ENCODE measurements at regions not wholly inside any gene's neighbourhood (a gene's known extent, or its start where the extent isn't known, plus 50 kb on each side); places are given as distances from the start of the nearest gene placed in this dataset.

DNA sequence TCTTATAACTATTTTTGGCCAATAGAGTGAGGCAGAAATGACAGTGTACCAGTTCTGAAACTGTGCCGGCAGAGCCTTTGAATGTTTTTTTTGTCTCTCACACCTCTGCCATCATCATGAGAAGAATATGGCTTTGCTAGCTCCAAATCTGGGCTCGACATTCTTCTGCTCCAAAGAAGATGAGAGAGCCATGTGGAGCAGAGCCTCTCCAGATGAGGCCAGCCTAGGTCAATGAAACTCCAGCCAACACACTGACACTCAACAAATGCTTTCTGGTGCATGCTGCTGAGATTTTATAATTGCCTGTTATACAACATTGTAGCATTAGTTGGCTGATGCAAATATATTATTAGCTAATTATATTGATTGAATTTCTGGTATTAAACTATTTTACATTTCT, 154.7 kb downstream of the SLC38A4 start:
- TF ChIP-seq EZH2 (IDR thresholded peaks at IDR 0.05; ENCODE audit: low read length, unreplicated experiment) = no peak
- no peak for TF ChIP-seq EZH2phosphoT487 (IDR thresholded peaks at IDR 0.05; ENCODE audit: borderline replicate concordance, low read length)
- TF ChIP-seq, protein P1, sequence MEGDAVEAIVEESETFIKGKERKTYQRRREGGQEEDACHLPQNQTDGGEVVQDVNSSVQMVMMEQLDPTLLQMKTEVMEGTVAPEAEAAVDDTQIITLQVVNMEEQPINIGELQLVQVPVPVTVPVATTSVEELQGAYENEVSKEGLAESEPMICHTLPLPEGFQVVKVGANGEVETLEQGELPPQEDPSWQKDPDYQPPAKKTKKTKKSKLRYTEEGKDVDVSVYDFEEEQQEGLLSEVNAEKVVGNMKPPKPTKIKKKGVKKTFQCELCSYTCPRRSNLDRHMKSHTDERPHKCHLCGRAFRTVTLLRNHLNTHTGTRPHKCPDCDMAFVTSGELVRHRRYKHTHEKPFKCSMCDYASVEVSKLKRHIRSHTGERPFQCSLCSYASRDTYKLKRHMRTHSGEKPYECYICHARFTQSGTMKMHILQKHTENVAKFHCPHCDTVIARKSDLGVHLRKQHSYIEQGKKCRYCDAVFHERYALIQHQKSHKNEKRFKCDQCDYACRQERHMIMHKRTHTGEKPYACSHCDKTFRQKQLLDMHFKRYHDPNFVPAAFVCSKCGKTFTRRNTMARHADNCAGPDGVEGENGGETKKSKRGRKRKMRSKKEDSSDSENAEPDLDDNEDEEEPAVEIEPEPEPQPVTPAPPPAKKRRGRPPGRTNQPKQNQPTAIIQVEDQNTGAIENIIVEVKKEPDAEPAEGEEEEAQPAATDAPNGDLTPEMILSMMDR (conservative IDR thresholded peaks at IDR 0.05; ENCODE audit: low read depth, low read length) = no peak
- H3K9me2 ChIP-seq (replicated peaks; ENCODE audit: low read length) = no peaks in the 10 kb centered on the region
- no peaks in the 10 kb centered on the region for H3K36me3 ChIP-seq (ENCODE audit: low read depth, low read length)
- H2AFZ ChIP-seq (ENCODE audit: low read length) = no peak overlapping the region
- H3K27me3 ChIP-seq (ENCODE audit: low read length) = no peaks in the 10 kb centered on the region
- no peaks in the 10 kb centered on the region for H3K79me2 ChIP-seq (ENCODE audit: low read length)
- DNase-seq (no peak), ATAC-seq (no peak)
- no peak overlapping the region for H3K27ac ChIP-seq (ENCODE audit: low read length)
- no peaks in the 10 kb centered on the region for H3K9me3 ChIP-seq (ENCODE audit: low read length)
- no peaks in the 10 kb centered on the region for H4K20me1 ChIP-seq (ENCODE audit: low read length)
- H3K4me3 ChIP-seq (ENCODE audit: low read length) = no peak overlapping the region
- H3K9ac ChIP-seq (ENCODE audit: low read length) = no peak overlapping the region
- ChIA-PET CTCF (no interaction called here), POLR2A (ENCODE audit: unreplicated experiment) (no interaction called here)
- no peaks in the 10 kb centered on the region for H3F3A ChIP-seq (ENCODE audit: low read length, unreplicated experiment)
- intact Hi-C loops (cut with micrococcal nuclease) = no loop called here
- no peak overlapping the region for H3K4me2 ChIP-seq (ENCODE audit: low read length)
- BruUV-seq (replicated peaks) = no TSS peak
- H3K4me1 ChIP-seq (ENCODE audit: insufficient read depth, low read length) = peaks cover 33% of the 10 kb centered on the region

DNA sequence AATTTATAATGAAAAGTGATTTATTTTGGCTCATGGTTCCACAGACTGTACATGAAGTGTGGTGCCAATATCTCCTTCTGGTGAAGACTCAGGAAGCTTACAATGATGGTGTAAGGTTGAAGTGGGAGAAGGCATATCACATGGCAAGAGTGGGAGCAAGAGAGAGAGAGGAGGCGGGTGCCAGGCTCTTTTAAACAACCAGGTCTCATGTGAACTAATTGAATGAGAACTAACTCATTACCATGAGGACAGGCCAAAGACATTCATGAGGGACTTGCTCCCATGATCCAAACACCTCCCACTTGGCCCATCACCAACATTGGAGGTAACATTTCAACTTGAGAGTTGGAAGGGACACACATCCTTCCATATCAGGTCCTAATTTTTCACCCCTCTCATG, 155.2 kb downstream of the SLC38A4 start:
- ATAC-seq (no peak), DNase-seq (no peak)
- TF ChIP-seq EZH2 (IDR thresholded peaks at IDR 0.05; ENCODE audit: low read length, unreplicated experiment) (no peak), EZH2phosphoT487 (IDR thresholded peaks at IDR 0.05; ENCODE audit: borderline replicate concordance, low read length) (no peak)
- TF ChIP-seq, protein P1 (conservative IDR thresholded peaks at IDR 0.05; ENCODE audit: low read depth, low read length) = no peak
- no peaks in the 10 kb centered on the region for H3K79me2 ChIP-seq (ENCODE audit: low read length)
- BruUV-seq (replicated peaks) = no TSS peak
- peaks cover 33% of the 10 kb centered on the region for H3K4me1 ChIP-seq (ENCODE audit: insufficient read depth, low read length)
- no peaks in the 10 kb centered on the region for H3K27me3 ChIP-seq (ENCODE audit: low read length)
- H3K27ac ChIP-seq (ENCODE audit: low read length) = no peak overlapping the region
- POLR2A ChIA-PET (ENCODE audit: unreplicated experiment) = no interaction called here
- intact Hi-C loops (cut with micrococcal nuclease) = no loop called here
- H4K20me1 ChIP-seq (ENCODE audit: low read length) = no peaks in the 10 kb centered on the region
- no peak overlapping the region for H3K9ac ChIP-seq (ENCODE audit: low read length)
- H3K4me3 ChIP-seq (ENCODE audit: low read length) = no peak overlapping the region
- no peak overlapping the region for H2AFZ ChIP-seq (ENCODE audit: low read length)
- H3K9me3 ChIP-seq (ENCODE audit: low read length) = no peaks in the 10 kb centered on the region
- H3K36me3 ChIP-seq (ENCODE audit: low read depth, low read length) = no peaks in the 10 kb centered on the region
- H3K4me2 ChIP-seq (ENCODE audit: low read length) = no peak overlapping the region
- CTCF ChIA-PET = no interaction called here
- peaks cover under 1% of the 10 kb centered on the region for H3F3A ChIP-seq (ENCODE audit: low read length, unreplicated experiment)
- H3K9me2 ChIP-seq (replicated peaks; ENCODE audit: low read length) = no peaks in the 10 kb centered on the region

DNA sequence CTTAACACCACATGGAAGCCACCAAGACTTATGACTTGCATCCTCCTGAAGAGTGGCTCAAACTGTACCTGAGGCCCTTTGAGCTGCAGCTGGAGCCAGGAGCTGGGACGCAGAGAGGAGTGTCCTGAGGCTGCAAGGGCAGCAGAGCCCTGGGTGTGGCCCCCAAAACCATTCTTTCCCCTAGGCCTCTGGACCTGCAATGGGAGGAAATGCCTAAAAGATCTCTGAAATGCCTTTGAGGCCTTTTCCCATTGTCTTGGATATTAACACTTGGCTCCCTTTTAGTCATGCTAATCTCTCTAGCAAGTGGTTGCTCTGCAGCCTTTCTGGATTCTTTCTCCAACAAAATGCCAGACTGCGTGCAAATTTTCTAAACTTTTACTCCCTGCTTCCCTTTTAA, 156.1 kb downstream of the SLC38A4 start:
- CTCF ChIA-PET = no interaction called here
- POLR2A ChIA-PET (ENCODE audit: unreplicated experiment) = no interaction called here
- H3K4me2 ChIP-seq (ENCODE audit: low read length) = no peak overlapping the region

More for the DNA sequence above, 156.1 kb downstream of the SLC38A4 start:
- Histone ChIP-seq H3K27me3 (ENCODE audit: low read length) (no peaks in the 10 kb centered on the region), H3K9me3 (ENCODE audit: low read length) (no peaks in the 10 kb centered on the region), H3K27ac (ENCODE audit: low read length) (no peak overlapping the region), H3K79me2 (ENCODE audit: low read length) (no peaks in the 10 kb centered on the region), H3K4me1 (ENCODE audit: insufficient read depth, low read length) (peaks cover 32% of the 10 kb centered on the region), H3F3A (ENCODE audit: low read length, unreplicated experiment) (peaks cover 5% of the 10 kb centered on the region), H3K36me3 (ENCODE audit: low read depth, low read length) (no peaks in the 10 kb centered on the region), H4K20me1 (ENCODE audit: low read length) (no peaks in the 10 kb centered on the region), H3K9ac (ENCODE audit: low read length) (no peak overlapping the region), H2AFZ (ENCODE audit: low read length) (no peak overlapping the region), H3K9me2 (replicated peaks; ENCODE audit: low read length) (no peaks in the 10 kb centered on the region), H3K4me3 (ENCODE audit: low read length) (no peak overlapping the region)
- intact Hi-C loops (cut with micrococcal nuclease) = loop anchor here (10.0 kb wide), 1 partner anchor 515 kb away; no protein-coding TSS in a partner anchor
- no TSS peak for BruUV-seq (replicated peaks)
- TF ChIP-seq EZH2 (IDR thresholded peaks at IDR 0.05; ENCODE audit: low read length, unreplicated experiment) = no peak
- no peak for TF ChIP-seq EZH2phosphoT487 (IDR thresholded peaks at IDR 0.05; ENCODE audit: borderline replicate concordance, low read length)
- TF ChIP-seq, protein P1 (conservative IDR thresholded peaks at IDR 0.05; ENCODE audit: low read depth, low read length) = no peak
- ATAC-seq (no peak), DNase-seq (no peak)

Data from PC-3 (cell line).